ENCODE measurements at regions not wholly inside any gene's neighbourhood (a gene's known extent, or its start where the extent isn't known, plus 50 kb on each side); places are given as distances from the start of the nearest gene placed in this dataset.

DNA sequence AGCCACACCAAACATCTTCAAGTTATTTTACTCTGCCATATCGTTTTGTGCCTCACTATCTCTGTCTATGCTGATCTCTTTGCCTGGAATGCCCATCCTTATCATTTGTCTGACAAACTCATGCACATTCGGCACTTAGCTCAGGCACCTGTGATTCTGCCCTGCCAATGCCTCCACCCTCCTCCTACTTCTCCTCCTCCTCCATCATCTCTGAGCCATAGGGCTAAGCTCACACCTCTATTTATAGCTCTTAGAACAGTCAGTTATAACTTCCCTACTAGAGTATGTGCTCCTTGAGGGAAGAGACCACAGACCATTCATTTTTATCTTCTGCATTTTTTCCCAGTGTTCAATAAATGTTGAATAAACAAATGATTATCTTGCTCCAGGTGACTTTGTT lies 51.2 kb upstream of the CDK13 start:
- ChIA-PET CTCF (interaction anchor here (1.2 kb wide), 1 partner anchor 153 kb away, joined by 4 read pairs; no protein-coding TSS in a partner anchor), RAD21 (ENCODE audit: low non-redundant PET in 1 of 2, low total read pairs in 2 of 2, uncharacterized antibody in 2 of 2, unreplicated experiment in 2 of 2) (no interaction called here), POLR2A (interaction anchor here (0.5 kb wide), 1 partner anchor 122 kb away, joined by 3 read pairs; no protein-coding TSS in a partner anchor)
- Histone ChIP-seq H3K9me3 (ENCODE audit: control insufficient read depth in 1 of 2, insufficient read depth in 1 of 2, low read depth in 1 of 2, low read length in 2 of 2) (no peaks in the 10 kb centered on the region), H3K4me1 (ENCODE audit: control insufficient read depth in 1 of 2, insufficient read depth in 2 of 2, low read length in 2 of 2) (no peaks in the 10 kb centered on the region), H3K27me3 (ENCODE audit: insufficient read depth, low read length) (no peaks in the 10 kb centered on the region), H3K9me2 (ENCODE audit: insufficient read depth) (no peaks in the 10 kb centered on the region), H4K20me1 (ENCODE audit: insufficient read depth) (no peaks in the 10 kb centered on the region), H2AFZ (ENCODE audit: low read depth, low read length, poor library complexity, severe bottlenecking) (no peak overlapping the region), H3K4me2 (ENCODE audit: low read length) (no peak overlapping the region), H3K36me3 (ENCODE audit: control insufficient read depth in 1 of 2, insufficient read depth in 2 of 2, low read length in 2 of 2) (no peaks in the 10 kb centered on the region), H3K4me3 (replicated peaks in 1 of 2; ENCODE audit: low read depth in 1 of 2, low read length in 2 of 2) (no peak overlapping the region), H3K27ac (ENCODE audit: low read depth, low read length) (no peak overlapping the region), H3K9ac (ENCODE audit: low read length) (no peak overlapping the region), H3K79me2 (ENCODE audit: insufficient read depth, low read length) (no peaks in the 10 kb centered on the region)
- intact Hi-C loops (cut with micrococcal nuclease) = no loop called here
- ATAC-seq (no peak), DNase-seq (ENCODE audit: low read depth, low spot score) (no peak)
- no peak for TF ChIP-seq SIN3A (IDR thresholded peaks at IDR 0.05; ENCODE audit: low read depth)
- TF ChIP-seq SP1 (IDR thresholded peaks at IDR 0.05; ENCODE audit: low read depth) = no peak
- TF ChIP-seq ELF1 (IDR thresholded peaks at IDR 0.05; ENCODE audit: borderline replicate concordance, low read depth) = no peak
- TF ChIP-seq ZFX (IDR thresholded peaks at IDR 0.05) = no peak
- TF ChIP-seq, protein P1, sequence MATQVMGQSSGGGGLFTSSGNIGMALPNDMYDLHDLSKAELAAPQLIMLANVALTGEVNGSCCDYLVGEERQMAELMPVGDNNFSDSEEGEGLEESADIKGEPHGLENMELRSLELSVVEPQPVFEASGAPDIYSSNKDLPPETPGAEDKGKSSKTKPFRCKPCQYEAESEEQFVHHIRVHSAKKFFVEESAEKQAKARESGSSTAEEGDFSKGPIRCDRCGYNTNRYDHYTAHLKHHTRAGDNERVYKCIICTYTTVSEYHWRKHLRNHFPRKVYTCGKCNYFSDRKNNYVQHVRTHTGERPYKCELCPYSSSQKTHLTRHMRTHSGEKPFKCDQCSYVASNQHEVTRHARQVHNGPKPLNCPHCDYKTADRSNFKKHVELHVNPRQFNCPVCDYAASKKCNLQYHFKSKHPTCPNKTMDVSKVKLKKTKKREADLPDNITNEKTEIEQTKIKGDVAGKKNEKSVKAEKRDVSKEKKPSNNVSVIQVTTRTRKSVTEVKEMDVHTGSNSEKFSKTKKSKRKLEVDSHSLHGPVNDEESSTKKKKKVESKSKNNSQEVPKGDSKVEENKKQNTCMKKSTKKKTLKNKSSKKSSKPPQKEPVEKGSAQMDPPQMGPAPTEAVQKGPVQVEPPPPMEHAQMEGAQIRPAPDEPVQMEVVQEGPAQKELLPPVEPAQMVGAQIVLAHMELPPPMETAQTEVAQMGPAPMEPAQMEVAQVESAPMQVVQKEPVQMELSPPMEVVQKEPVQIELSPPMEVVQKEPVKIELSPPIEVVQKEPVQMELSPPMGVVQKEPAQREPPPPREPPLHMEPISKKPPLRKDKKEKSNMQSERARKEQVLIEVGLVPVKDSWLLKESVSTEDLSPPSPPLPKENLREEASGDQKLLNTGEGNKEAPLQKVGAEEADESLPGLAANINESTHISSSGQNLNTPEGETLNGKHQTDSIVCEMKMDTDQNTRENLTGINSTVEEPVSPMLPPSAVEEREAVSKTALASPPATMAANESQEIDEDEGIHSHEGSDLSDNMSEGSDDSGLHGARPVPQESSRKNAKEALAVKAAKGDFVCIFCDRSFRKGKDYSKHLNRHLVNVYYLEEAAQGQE (IDR thresholded peaks at IDR 0.05; ENCODE audit: low read depth) = no peak
- TF ChIP-seq, protein P2, sequence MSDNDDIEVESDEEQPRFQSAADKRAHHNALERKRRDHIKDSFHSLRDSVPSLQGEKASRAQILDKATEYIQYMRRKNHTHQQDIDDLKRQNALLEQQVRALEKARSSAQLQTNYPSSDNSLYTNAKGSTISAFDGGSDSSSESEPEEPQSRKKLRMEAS (IDR thresholded peaks at IDR 0.05) = no peak
- no peak for TF ChIP-seq EZH2phosphoT487 (IDR thresholded peaks at IDR 0.05; ENCODE audit: borderline replicate concordance)
- no TSS peak for BruUV-seq (replicated peaks)
